Right lobe of liver (tissue), 6 donors: ENCODE measurements at regions not wholly inside any gene's neighbourhood (a gene's known extent, or its start where the extent isn't known, plus 50 kb on each side); places are given as distances from the start of the nearest gene placed in this dataset.

Source experiments
- ATAC-seq, 4 donors: fragments of 200-7000 bp; cut with Tn5 transposase; one replicate each; pipeline ENCODE4 v1.9.1; 2020; ENCODE audit warnings: mild to moderate bottlenecking in 4 of 4, moderate library complexity in 4 of 4
- DNase-seq, 3 donors: peaks; one replicate each; pipeline ENCODE4 v3.0.0-alpha.2; 2020
- H3K27ac ChIP-seq, 3 donors: fragments of 200-600 bp; one replicate each; pipeline ENCODE4 v1.8.0; 2022
- H3K27me3 ChIP-seq, 2 donors: fragments of 200-600 bp; one replicate each; pipeline ENCODE4 v1.8.0; 2022
- H3K36me3 ChIP-seq, 4 donors: fragments of 200-600 bp; sonication (generic) in 1 of 4; one replicate each; pipeline versions ENCODE4 v1.5.1 to v1.8.0; 2017 to 2022; ENCODE audit warnings: control low read depth in 1 of 4
- H3K4me1 ChIP-seq, 4 donors: fragments of 200-600 bp; sonication (generic) in 1 of 4; one replicate each; pipeline versions ENCODE4 v1.5.1 to v1.8.0; 2017 to 2022; ENCODE audit warnings: control low read depth in 1 of 4
- H3K4me3 ChIP-seq, 3 donors: fragments of 200-600 bp; one replicate each; pipeline ENCODE4 v1.8.0; 2022
- H3K9me3 ChIP-seq, 4 donors: fragments of 200-600 bp; sonication (generic) in 1 of 4; one replicate each; pipeline versions ENCODE4 v1.5.1 to v1.8.0; 2017 to 2022; ENCODE audit warnings: control low read depth in 1 of 4
- POLR2A ChIP-seq: fragments of 450-650 bp; IDR thresholded peaks from one replicate; pipeline ENCODE4 v1.6.1; 2017; ENCODE audit warnings: antibody characterized with exemption, mild to moderate bottlenecking
- WGBS: methylation state at CpG from one replicate; pipeline ENCODE4 v1.1.6; 2018; ENCODE audit warnings: low coverage, low lambda C conversion rate; ENCODE audit not compliant: insufficient coverage; ENCODE audit errors: missing lambda C conversion rate; 5-methylcytosine and 5-hydroxymethylcytosine counted together
- intact Hi-C, 2 donors: fragments of 100-400 bp; cut with DNase I; formaldehyde crosslinking; loops; one replicate each; pipeline versions ENCODE4 v1.11.2 to v1.14.1; 2022
- TF ChIP-seq, protein P1 (sequence below), 4 donors: fragments of 200-600 bp in 3 of 4; fragments of 450-650 bp in 1 of 4; IDR thresholded peaks; one replicate each; pipeline versions ENCODE4 v1.5.1 to v1.8.0; 2016 to 2022; ENCODE audit warnings: antibody characterized with exemption in 4 of 4, mild to moderate bottlenecking in 2 of 4
- donor health status: DM: no; HTN: yes; CAD: no.
- donor health status: DM: no; HTN: no; CAD: no.
- donor health status: DM: no; HTN: no; CAD: no.
- donor health status: DM: no; HTN: yes; CAD: no.
- donor health status: DM: no; HTN: yes; CAD: no.

DNA sequence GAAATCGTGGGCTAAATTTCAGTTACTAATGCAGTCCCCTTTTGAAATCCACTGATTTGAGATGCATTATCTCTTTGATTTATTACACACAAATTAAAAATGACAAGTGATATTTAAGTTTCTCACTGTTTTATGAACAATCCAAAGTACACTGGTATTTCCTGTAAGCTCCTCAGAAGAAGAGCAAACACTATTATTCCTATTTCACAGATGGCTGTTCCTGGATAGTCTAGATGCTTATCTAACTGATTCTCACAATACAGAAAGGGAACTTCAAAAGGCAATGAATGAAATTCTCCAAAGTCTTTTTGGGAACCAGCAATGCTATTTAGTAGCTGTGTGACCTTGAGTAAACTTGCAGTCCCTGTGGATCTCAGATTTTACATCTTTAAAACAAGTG lies 404.7 kb upstream of the DAB2 start:
- intact Hi-C loops, result no loop called here
- TF ChIP-seq, protein P1, sequence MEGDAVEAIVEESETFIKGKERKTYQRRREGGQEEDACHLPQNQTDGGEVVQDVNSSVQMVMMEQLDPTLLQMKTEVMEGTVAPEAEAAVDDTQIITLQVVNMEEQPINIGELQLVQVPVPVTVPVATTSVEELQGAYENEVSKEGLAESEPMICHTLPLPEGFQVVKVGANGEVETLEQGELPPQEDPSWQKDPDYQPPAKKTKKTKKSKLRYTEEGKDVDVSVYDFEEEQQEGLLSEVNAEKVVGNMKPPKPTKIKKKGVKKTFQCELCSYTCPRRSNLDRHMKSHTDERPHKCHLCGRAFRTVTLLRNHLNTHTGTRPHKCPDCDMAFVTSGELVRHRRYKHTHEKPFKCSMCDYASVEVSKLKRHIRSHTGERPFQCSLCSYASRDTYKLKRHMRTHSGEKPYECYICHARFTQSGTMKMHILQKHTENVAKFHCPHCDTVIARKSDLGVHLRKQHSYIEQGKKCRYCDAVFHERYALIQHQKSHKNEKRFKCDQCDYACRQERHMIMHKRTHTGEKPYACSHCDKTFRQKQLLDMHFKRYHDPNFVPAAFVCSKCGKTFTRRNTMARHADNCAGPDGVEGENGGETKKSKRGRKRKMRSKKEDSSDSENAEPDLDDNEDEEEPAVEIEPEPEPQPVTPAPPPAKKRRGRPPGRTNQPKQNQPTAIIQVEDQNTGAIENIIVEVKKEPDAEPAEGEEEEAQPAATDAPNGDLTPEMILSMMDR (IDR thresholded peaks at IDR 0.05), result no peak
- TF ChIP-seq POLR2A, result no peak
- Histone ChIP-seq H3K4me3 (no peak overlapping the region), H3K9me3 (no peaks in the 10 kb centered on the region), H3K27me3 (no peaks in the 10 kb centered on the region), H3K36me3 (no peaks in the 10 kb centered on the region), H3K27ac (no peak overlapping the region), H3K4me1 (no peaks in the 10 kb centered on the region)
- WGBS, result 60% methylated on average over 1 of the region's 1 CpG
- no peak for ATAC-seq
- no peak for DNase-seq

DNA sequence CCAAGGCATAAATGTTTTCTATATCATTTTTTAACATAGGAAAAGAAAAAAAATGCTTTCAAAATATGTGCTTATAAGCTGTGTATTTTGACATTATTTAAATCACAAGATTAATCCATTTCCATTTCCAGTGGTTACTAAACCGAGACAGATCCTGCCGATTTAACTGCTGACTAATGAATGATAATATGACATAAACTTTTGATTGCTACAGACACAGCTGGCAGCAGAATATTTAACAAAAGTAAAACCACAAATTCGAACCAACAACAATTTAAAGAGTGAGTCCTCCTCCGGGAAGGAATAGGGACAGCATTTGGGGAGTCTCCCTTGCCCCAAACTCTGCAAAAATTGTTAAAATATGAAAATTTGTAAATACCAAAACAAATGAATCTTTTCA lies 401.3 kb upstream of the DAB2 start:
- whole genome bisulfite sequencing, result 63% methylated on average over 4 of the region's 4 CpGs
- intact Hi-C loops, result no loop called here
- Histone ChIP-seq H3K36me3 (no peaks in the 10 kb centered on the region), H3K4me1 (no peaks in the 10 kb centered on the region), H3K27ac (no peak overlapping the region), H3K9me3 (no peaks in the 10 kb centered on the region), H3K27me3 (no peaks in the 10 kb centered on the region), H3K4me3 (no peak overlapping the region)
- ATAC-seq (no peak), DNase-seq (no peak)
- TF ChIP-seq, protein P1 (IDR thresholded peaks at IDR 0.05), result no peak

DNA sequence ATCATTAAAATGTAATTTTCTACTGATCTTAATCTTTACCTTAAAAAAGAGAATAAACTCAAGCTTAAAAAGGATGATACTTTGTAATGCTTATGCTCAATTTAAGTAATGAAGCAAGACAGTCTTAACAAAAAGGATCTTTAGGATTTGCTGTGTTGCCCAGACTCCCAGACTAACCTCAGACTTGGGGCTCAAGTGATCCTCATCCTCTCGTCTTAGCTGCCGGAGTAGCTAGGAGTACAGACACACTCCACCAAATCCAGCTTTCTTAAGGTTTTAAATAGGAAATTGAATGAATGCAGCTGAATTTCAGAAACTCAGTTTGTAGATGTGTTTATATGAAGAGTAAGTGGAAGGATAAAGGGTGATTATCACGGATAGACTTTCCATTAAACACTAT lies 400.5 kb upstream of the DAB2 start:
- H3K27me3 ChIP-seq, result no peaks in the 10 kb centered on the region
- H3K4me3 ChIP-seq, result no peak overlapping the region
- intact Hi-C loops, result no loop called here
- H3K36me3 ChIP-seq, result no peaks in the 10 kb centered on the region
- DNase-seq (no peak), ATAC-seq (no peak)
- 60% methylated on average over 3 of the region's 3 CpGs for WGBS
- no peak overlapping the region for H3K27ac ChIP-seq
- no peaks in the 10 kb centered on the region for H3K9me3 ChIP-seq
- H3K4me1 ChIP-seq, result no peaks in the 10 kb centered on the region
- TF ChIP-seq, protein P1 (IDR thresholded peaks at IDR 0.05), result no peak
- no peak for TF ChIP-seq POLR2A

DNA sequence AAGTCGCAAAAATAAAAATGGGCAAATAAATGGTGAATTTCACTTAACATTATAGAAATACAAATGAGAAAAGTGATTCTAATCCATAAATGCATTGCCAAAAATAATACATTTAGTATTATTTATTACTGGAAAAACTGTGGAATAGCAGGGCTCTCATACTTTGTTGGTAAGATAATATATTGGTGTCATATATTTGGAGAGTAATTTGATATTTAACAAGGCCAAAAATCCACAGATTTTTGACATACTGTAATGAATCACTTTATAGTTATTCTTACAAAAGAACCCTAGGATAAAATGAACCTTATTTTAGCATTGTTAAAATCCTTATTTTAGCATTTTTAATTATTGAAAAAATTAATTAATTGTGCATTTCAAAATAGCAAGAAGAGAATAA lies 397.2 kb upstream of the DAB2 start:
- ATAC-seq (no peak), DNase-seq (no peak)
- TF ChIP-seq POLR2A, result no peak
- TF ChIP-seq, protein P1 (IDR thresholded peaks at IDR 0.05), result no peak
- intact Hi-C loops, result no loop called here
- Histone ChIP-seq H3K4me3 (no peak overlapping the region), H3K27ac (no peak overlapping the region), H3K9me3 (no peaks in the 10 kb centered on the region), H3K36me3 (no peaks in the 10 kb centered on the region), H3K27me3 (no peaks in the 10 kb centered on the region), H3K4me1 (no peaks in the 10 kb centered on the region)
- 91% methylated on average over 1 of the region's 1 CpG for WGBS

DNA sequence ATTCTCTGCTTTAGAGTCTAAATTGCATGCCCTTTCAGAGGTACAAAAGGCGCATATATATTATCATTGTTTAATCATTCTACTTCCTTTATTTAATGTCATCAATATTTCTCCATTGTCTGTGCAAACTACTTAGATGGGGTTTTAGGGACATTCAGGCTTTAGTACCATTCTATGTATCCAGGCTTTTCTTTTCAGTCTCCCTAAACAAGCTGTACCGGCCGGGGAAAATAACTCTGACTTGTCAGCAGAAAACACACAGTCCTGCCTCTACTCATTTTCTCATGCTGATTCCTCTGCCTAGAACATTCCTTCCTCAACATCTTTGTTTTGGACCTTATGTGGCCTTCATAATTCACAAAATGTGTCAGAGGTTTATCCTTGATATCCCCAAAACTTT lies 392.1 kb upstream of the DAB2 start:
- Histone ChIP-seq H3K36me3 (no peaks in the 10 kb centered on the region), H3K27me3 (no peaks in the 10 kb centered on the region), H3K9me3 (no peaks in the 10 kb centered on the region), H3K27ac (no peak overlapping the region), H3K4me1 (no peaks in the 10 kb centered on the region), H3K4me3 (no peak overlapping the region)
- intact Hi-C loops, result no loop called here
- ATAC-seq, result no peak
- no peak for DNase-seq
- 77% methylated on average over 3 of the region's 3 CpGs for WGBS
- TF ChIP-seq POLR2A, result no peak
- TF ChIP-seq, protein P1 (IDR thresholded peaks at IDR 0.05), result no peak
